Stimulated activated naive B cell treated with anti-CD40 and anti-IgM and Interleukin-4, amounts not matched to agents 10 μg/mL and 1 μg/mL and 100 μg/mL, for 72 hours (primary cell): ENCODE measurements at regions not wholly inside any gene's neighbourhood (a gene's known extent, or its start where the extent isn't known, plus 50 kb on each side); places are given as distances from the start of the nearest gene placed in this dataset.
"Not testable (repeated sequence)": the region's sequence is repeated elsewhere in the genome, so short reads cannot be mapped to it uniquely, and the experiment has no call there.

Source experiments
- ATAC-seq, 2 donors: fragments of 150-1000 bp; cut with Tn5 transposase; replicated peaks; 2 replicates each; pipeline ENCODE4 v1.10.0; 2021; ENCODE audit warnings: moderate library complexity in 1 of 2
- DNase-seq: peaks from one replicate; pipeline ENCODE4 v3.0.0; 2021
- H3K27ac Mint-ChIP-seq: one replicate; pipeline ENCODE4 v1.8.0; 2022; ENCODE audit warnings: mild to moderate bottlenecking, mixed read lengths
- H3K27me3 Mint-ChIP-seq, 2 donors: one replicate each; pipeline ENCODE4 v1.8.0; 2022; ENCODE audit warnings: mixed read lengths in 2 of 2
- H3K36me3 Mint-ChIP-seq, 2 donors: one replicate each; pipeline ENCODE4 v1.8.0; 2022; ENCODE audit warnings: mixed read lengths in 2 of 2, mild to moderate bottlenecking in 1 of 2
- H3K4me1 Mint-ChIP-seq, 2 donors: one replicate each; pipeline ENCODE4 v1.8.0; 2022; ENCODE audit warnings: mixed read lengths in 2 of 2, mild to moderate bottlenecking in 1 of 2
- H3K4me3 Mint-ChIP-seq, 2 donors: one replicate each; pipeline ENCODE4 v1.8.0; 2022; ENCODE audit warnings: mild to moderate bottlenecking in 2 of 2, mixed read lengths in 2 of 2, moderate library complexity in 1 of 2
- H3K9me3 Mint-ChIP-seq, 2 donors: one replicate each; pipeline ENCODE4 v1.8.0; 2022; ENCODE audit warnings: mixed read lengths in 2 of 2, mild to moderate bottlenecking in 1 of 2

DNA sequence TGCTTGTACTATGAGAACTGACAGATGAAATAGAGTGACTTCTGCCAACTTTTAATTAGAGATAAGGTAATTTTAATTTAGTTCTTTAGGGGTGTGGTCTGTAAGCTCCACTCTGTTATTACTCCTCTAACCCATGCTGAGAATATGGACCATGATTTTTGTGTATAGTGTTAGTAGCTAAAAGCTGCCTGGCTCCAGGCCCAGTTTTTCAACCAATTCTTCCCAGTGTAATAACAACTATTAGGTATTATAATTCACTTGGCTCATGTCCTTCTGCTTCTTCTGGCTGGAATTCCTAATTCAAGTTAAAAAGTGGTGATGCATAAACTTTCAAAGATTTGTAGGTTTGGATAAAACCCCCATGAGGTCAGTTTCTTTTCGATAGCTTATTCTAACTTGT lies 216.3 kb downstream of the ISL1 start:
- ATAC-seq (no peak), DNase-seq (no peak)
- peaks cover 0 to 2% of the 10 kb centered on the region in 2 donors for H3K9me3 Mint-ChIP-seq
- no peaks in the 10 kb centered on the region for H3K36me3 Mint-ChIP-seq
- no peaks in the 10 kb centered on the region for H3K27me3 Mint-ChIP-seq
- H3K4me1 Mint-ChIP-seq = no peaks in the 10 kb centered on the region
- no peak overlapping the region for H3K4me3 Mint-ChIP-seq
- H3K27ac Mint-ChIP-seq = no peak overlapping the region

GRCh38 chr5:51604324-51604723 lies 221.1 kb downstream of the ISL1 start:
- H3K27me3 Mint-ChIP-seq = no peaks in the 10 kb centered on the region
- no peaks in the 10 kb centered on the region for H3K36me3 Mint-ChIP-seq
- H3K9me3 Mint-ChIP-seq = peaks cover 0 to 3% of the 10 kb centered on the region in 2 donors
- DNase-seq (no peak), ATAC-seq (no peak)
- no peak overlapping the region for H3K4me3 Mint-ChIP-seq
- no peaks in the 10 kb centered on the region for H3K4me1 Mint-ChIP-seq
- no peak overlapping the region for H3K27ac Mint-ChIP-seq

DNA sequence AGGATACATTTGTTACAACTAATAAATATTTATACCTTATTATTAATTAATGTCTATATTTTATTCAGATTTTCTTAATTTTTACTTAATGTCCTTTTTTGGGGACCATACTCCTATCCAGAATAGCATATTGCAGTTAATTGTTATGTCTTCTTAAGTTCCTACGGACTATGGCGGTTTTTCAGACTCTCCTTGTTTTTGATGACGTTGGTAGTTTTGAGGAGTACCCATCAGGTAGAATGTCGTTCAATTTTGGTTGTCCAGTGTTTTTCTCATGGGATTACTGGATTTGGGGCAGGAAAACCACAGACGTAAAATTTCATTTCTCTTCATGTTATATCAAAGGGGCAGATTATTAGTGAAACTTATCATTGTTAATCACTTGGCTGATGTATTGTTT lies 223.7 kb downstream of the ISL1 start:
- no peak overlapping the region for H3K4me3 Mint-ChIP-seq
- no peak overlapping the region for H3K27ac Mint-ChIP-seq
- H3K4me1 Mint-ChIP-seq = no peaks in the 10 kb centered on the region
- H3K27me3 Mint-ChIP-seq = no peaks in the 10 kb centered on the region
- ATAC-seq = no peak
- no peak for DNase-seq
- no peaks in the 10 kb centered on the region for H3K36me3 Mint-ChIP-seq
- peaks cover 0 to 4% of the 10 kb centered on the region in 2 donors for H3K9me3 Mint-ChIP-seq

DNA sequence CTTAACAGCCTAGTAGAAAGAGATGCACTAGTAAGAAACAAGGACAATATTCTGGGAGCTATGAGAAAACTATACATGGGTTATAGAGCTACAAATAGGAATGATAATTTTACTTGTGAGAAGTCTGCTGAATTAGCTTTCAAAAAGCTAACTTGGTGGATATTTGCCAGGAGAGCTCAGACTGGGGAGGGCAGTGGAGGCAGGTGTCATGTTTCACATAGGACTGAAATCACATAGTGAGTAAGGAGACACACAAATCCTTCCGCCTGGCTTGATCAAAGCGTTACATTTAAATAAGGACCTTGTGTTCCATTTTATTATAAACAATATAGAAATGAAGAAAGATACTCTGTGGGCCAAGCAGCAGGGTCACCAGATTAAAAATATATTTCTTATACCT lies 235.0 kb downstream of the ISL1 start:
- H3K9me3 Mint-ChIP-seq = peaks cover 0 to 2% of the 10 kb centered on the region in 2 donors
- H3K27ac Mint-ChIP-seq = no peak overlapping the region
- no peaks in the 10 kb centered on the region for H3K36me3 Mint-ChIP-seq
- ATAC-seq (no peak), DNase-seq (no peak)
- no peaks in the 10 kb centered on the region for H3K4me1 Mint-ChIP-seq
- H3K27me3 Mint-ChIP-seq = no peaks in the 10 kb centered on the region
- no peak overlapping the region for H3K4me3 Mint-ChIP-seq

DNA sequence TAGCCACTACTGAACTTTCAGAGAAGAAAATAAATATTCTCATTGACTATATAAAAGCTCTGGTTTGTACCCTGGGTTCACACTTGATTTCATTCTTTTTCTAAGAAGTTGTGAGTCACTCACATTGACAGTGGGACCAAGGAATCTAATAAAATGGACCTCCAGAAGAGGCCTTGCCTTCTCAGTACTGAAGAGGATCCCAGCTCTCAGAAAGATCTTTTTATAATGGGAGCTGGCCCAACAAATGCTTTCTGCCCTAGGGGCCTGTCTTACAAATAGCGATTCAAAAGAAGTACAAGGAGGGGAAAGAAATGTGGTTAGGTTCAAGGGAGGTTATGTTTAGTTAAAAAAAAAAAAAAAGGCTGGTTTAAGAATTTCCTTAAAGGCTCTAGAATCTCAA lies 237.9 kb downstream of the ISL1 start:
- DNase-seq (no peak), ATAC-seq (no peak)
- no peaks in the 10 kb centered on the region for H3K36me3 Mint-ChIP-seq
- no peaks in the 10 kb centered on the region for H3K4me1 Mint-ChIP-seq
- H3K4me3 Mint-ChIP-seq = no peak overlapping the region
- H3K27me3 Mint-ChIP-seq = no peaks in the 10 kb centered on the region
- peaks cover 0 to 4% of the 10 kb centered on the region in 2 donors for H3K9me3 Mint-ChIP-seq
- H3K27ac Mint-ChIP-seq = no peak overlapping the region

DNA sequence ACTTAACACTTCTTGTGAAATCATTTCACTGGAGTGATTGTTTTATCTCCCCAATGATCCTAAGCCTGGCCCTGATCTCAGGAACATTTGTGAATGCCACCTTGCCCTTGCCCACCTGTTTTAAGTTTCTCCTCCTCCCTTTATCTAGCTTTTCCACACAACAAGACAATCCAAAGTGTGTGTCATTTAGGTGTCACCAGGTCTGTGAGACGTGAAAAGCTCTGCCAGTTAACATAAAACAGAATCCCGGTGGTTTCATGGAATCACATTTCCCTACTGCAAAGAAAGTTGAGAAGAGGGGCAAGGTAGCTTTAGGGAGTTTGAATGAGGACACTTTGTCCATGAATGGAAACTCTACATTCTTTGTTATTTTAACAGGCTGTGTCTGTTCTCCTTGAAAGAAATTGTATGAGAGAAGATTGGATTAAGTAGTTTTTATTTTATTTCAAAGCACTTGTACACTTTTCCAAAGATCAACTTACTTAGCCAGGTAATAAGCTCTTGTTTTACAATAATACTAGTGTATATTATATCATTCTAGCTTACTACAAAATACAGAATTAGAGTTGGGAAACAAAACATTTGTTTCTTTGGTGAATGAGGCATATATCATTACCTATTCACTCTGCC lies 239.0 kb downstream of the ISL1 start:
- Mint-ChIP-seq H3K36me3 (no peaks in the 10 kb centered on the region), H3K9me3 (peaks cover 0 to 4% of the 10 kb centered on the region in 2 donors), H3K4me3 (no peak overlapping the region), H3K27ac (no peak overlapping the region), H3K4me1 (no peaks in the 10 kb centered on the region), H3K27me3 (no peaks in the 10 kb centered on the region)
- DNase-seq = no peak
- ATAC-seq = no peak

GRCh38 chr5:51625224-51625968 lies 242.1 kb downstream of the ISL1 start:
- no peaks in the 10 kb centered on the region for H3K4me1 Mint-ChIP-seq
- no peaks in the 10 kb centered on the region for H3K36me3 Mint-ChIP-seq
- H3K27ac Mint-ChIP-seq = no peak overlapping the region
- H3K9me3 Mint-ChIP-seq = peaks cover 0 to 6% of the 10 kb centered on the region in 2 donors
- ATAC-seq (no peak), DNase-seq (no peak)
- no peak overlapping the region for H3K4me3 Mint-ChIP-seq
- no peaks in the 10 kb centered on the region for H3K27me3 Mint-ChIP-seq

- no peaks in the 10 kb centered on the region for H3K36me3 Mint-ChIP-seq
- peaks cover 0 to 5% of the 10 kb centered on the region in 2 donors for H3K9me3 Mint-ChIP-seq
- DNase-seq (no peak), ATAC-seq (no peak)
- H3K27ac Mint-ChIP-seq = no peak overlapping the region
- no peaks in the 10 kb centered on the region for H3K27me3 Mint-ChIP-seq
- H3K4me3 Mint-ChIP-seq = no peak overlapping the region
- peaks cover 0 to 2% of the 10 kb centered on the region in 2 donors for H3K4me1 Mint-ChIP-seq
Measured at GRCh38 chr5:51632027-51632426, 248.8 kb downstream of the ISL1 start.

- no peak overlapping the region for H3K4me3 Mint-ChIP-seq
- peaks cover 0 to 2% of the 10 kb centered on the region in 2 donors for H3K4me1 Mint-ChIP-seq
- H3K36me3 Mint-ChIP-seq = no peaks in the 10 kb centered on the region
- ATAC-seq = no peak
- no peaks in the 10 kb centered on the region for H3K27me3 Mint-ChIP-seq
- DNase-seq = no peak
- H3K9me3 Mint-ChIP-seq = peaks cover 1 to 5% of the 10 kb centered on the region in 2 donors
- H3K27ac Mint-ChIP-seq = no peak overlapping the region
Measured at GRCh38 chr5:51632793-51633192, 249.5 kb downstream of the ISL1 start.

DNA sequence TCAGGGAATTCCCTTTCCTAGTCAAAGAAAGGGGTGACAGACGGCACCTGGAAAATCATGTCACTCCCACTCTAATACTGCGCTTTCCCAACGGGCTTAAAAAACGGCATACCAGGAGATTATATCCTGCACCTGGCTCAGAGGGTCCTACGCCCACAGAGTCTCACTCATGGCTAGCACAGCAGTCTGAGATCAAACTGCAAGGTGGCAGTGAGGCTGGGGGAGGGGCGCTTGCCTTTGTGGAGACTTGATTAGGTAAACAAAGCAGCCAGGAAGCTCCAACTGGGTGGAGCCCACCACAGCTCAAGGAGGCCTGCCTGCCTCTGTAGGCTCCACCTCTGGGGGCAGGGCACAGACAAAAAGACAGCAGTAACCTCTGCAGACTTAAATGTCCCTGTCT lies 253.7 kb downstream of the ISL1 start:
- H3K36me3 Mint-ChIP-seq, H3K4me1 Mint-ChIP-seq, H3K4me3 Mint-ChIP-seq, ATAC-seq, H3K27me3 Mint-ChIP-seq, H3K27ac Mint-ChIP-seq, DNase-seq: not testable (repeated sequence)
- peaks cover 8 to 12% of the 10 kb centered on the region in 2 donors for H3K9me3 Mint-ChIP-seq

GRCh38 chr5:51644976-51645375 lies 261.7 kb downstream of the ISL1 start:
- Mint-ChIP-seq H3K36me3 (no peaks in the 10 kb centered on the region), H3K4me3 (no peak overlapping the region), H3K9me3 (peaks cover 4 to 6% of the 10 kb centered on the region in 2 donors), H3K4me1 (no peaks in the 10 kb centered on the region), H3K27me3 (no peaks in the 10 kb centered on the region), H3K27ac (no peak overlapping the region)
- DNase-seq = no peak
- no peak for ATAC-seq

DNA sequence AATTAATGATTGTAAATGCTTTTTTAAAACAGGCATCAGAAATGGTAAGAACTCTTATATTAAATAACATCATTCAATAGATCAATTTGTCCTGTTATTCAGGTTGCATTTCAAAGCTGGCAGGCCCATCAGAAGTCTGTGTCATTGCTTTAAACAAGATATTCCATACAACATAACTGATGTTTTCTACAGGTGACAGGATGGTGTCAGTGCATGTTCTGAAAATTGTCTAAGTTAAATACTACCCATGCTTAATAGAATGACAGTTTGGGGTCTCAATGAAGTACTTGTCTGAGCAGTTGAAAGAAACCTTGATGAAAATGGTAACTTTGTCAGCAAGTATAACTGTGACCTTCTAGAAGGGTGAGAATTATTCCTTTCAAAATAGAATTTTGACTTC lies 263.2 kb downstream of the ISL1 start:
- Mint-ChIP-seq H3K27ac (no peak overlapping the region), H3K9me3 (peaks cover 4 to 6% of the 10 kb centered on the region in 2 donors), H3K27me3 (no peaks in the 10 kb centered on the region), H3K4me3 (no peak overlapping the region), H3K36me3 (no peaks in the 10 kb centered on the region), H3K4me1 (no peaks in the 10 kb centered on the region)
- DNase-seq (no peak), ATAC-seq (no peak)

DNA sequence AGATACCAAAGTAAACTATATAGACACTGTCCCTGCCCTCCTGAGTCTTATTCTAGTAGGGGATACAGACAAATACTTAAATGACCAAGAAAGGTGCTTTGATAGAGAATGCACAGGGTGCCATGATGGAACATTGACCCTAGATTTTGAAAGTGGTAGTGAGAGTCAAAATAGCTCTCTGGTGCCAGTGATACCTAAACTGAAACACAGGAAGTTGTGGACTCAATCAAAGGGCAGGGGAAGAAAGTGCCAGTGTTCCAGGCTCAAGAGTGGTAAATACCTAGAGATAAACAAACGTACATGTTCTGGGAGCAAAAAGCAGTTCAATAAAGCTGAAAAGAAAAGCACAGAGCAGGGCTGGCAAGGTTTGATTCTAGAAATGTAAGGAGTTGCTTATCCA lies 267.6 kb downstream of the ISL1 start:
- peaks cover 4 to 8% of the 10 kb centered on the region in 2 donors for H3K9me3 Mint-ChIP-seq
- DNase-seq = no peak
- no peaks in the 10 kb centered on the region for H3K27me3 Mint-ChIP-seq
- H3K27ac Mint-ChIP-seq = no peak overlapping the region
- no peak overlapping the region for H3K4me3 Mint-ChIP-seq
- ATAC-seq = no peak
- H3K36me3 Mint-ChIP-seq = no peaks in the 10 kb centered on the region
- no peaks in the 10 kb centered on the region for H3K4me1 Mint-ChIP-seq

GRCh38 chr5:51651476-51651875 lies 268.2 kb downstream of the ISL1 start:
- no peak for DNase-seq
- Mint-ChIP-seq H3K4me3 (no peak overlapping the region), H3K9me3 (peaks cover 4 to 8% of the 10 kb centered on the region in 2 donors), H3K36me3 (no peaks in the 10 kb centered on the region), H3K27me3 (no peaks in the 10 kb centered on the region), H3K4me1 (no peaks in the 10 kb centered on the region), H3K27ac (no peak overlapping the region)
- ATAC-seq = no peak

- Mint-ChIP-seq H3K27ac (no peak overlapping the region), H3K27me3 (no peaks in the 10 kb centered on the region), H3K36me3 (no peaks in the 10 kb centered on the region), H3K4me1 (no peaks in the 10 kb centered on the region), H3K4me3 (no peak overlapping the region), H3K9me3 (peaks cover 4 to 8% of the 10 kb centered on the region in 2 donors)
- no peak for DNase-seq
- ATAC-seq = no peak
Measured at GRCh38 chr5:51651889-51652288, 268.6 kb downstream of the ISL1 start.
